ENCODE measurements at regions not wholly inside any gene's neighbourhood (a gene's known extent, or its start where the extent isn't known, plus 50 kb on each side); places are given as distances from the start of the nearest gene placed in this dataset.

GRCh38 chr6:40815731-40816130 is 223.3 kb downstream of the UNC5CL start:
- WGBS, 2 donors, result 92 to 95% methylated on average over 9 to 12 of the region's 12 CpGs
- no peak for DNase-seq
- Histone ChIP-seq H3K4me3 (ENCODE audit: low read length in 2 of 2) (no peak overlapping the region), H3K27me3 (ENCODE audit: control insufficient read depth in 1 of 2, insufficient read depth in 2 of 2, low read length in 1 of 2) (no peaks in the 10 kb centered on the region), H3K4me1 (ENCODE audit: control insufficient read depth in 1 of 2, insufficient read depth in 2 of 2, low read length in 2 of 2) (no peaks in the 10 kb centered on the region), H3K27ac (ENCODE audit: low read depth in 1 of 2, low read length in 2 of 2) (no peak overlapping the region), H3K36me3 (ENCODE audit: control insufficient read depth in 1 of 2, insufficient read depth in 2 of 2, low read length in 1 of 2) (no peaks in the 10 kb centered on the region), H3K9me3 (ENCODE audit: control insufficient read depth, low read length) (no peaks in the 10 kb centered on the region)
- intact Hi-C loops (cut with DNase I), result no loop called here
- no peak for ATAC-seq (ENCODE audit: low FRiP score)

- H3K36me3 ChIP-seq (ENCODE audit: control insufficient read depth in 1 of 2, insufficient read depth in 2 of 2, low read length in 1 of 2), result no peaks in the 10 kb centered on the region
- intact Hi-C loops (cut with DNase I), result no loop called here
- H3K9me3 ChIP-seq (ENCODE audit: control insufficient read depth, low read length), result no peaks in the 10 kb centered on the region
- ATAC-seq (ENCODE audit: low FRiP score) (no peak), DNase-seq (no peak)
- no peaks in the 10 kb centered on the region for H3K4me1 ChIP-seq (ENCODE audit: control insufficient read depth in 1 of 2, insufficient read depth in 2 of 2, low read length in 2 of 2)
- H3K27me3 ChIP-seq (ENCODE audit: control insufficient read depth in 1 of 2, insufficient read depth in 2 of 2, low read length in 1 of 2), result no peaks in the 10 kb centered on the region
- no peak overlapping the region for H3K27ac ChIP-seq (ENCODE audit: low read depth in 1 of 2, low read length in 2 of 2)
- no peak overlapping the region for H3K4me3 ChIP-seq (ENCODE audit: low read length in 2 of 2)
These were observed 223.0 kb upstream of the LRFN2 start for GRCh38 chr6:40810171-40810570.

- DNase-seq (no peak), ATAC-seq (ENCODE audit: low FRiP score) (no peak)
- Histone ChIP-seq H3K9me3 (ENCODE audit: control insufficient read depth, low read length) (no peaks in the 10 kb centered on the region), H3K27ac (ENCODE audit: low read depth in 1 of 2, low read length in 2 of 2) (no peak overlapping the region), H3K4me1 (ENCODE audit: control insufficient read depth in 1 of 2, insufficient read depth in 2 of 2, low read length in 2 of 2) (no peaks in the 10 kb centered on the region), H3K4me3 (ENCODE audit: low read length in 2 of 2) (no peak overlapping the region), H3K27me3 (ENCODE audit: control insufficient read depth in 1 of 2, insufficient read depth in 2 of 2, low read length in 1 of 2) (no peaks in the 10 kb centered on the region), H3K36me3 (ENCODE audit: control insufficient read depth in 1 of 2, insufficient read depth in 2 of 2, low read length in 1 of 2) (no peaks in the 10 kb centered on the region)
- intact Hi-C loops (cut with DNase I), result no loop called here
- 93 to 94% methylated on average over 1 of the region's 1 CpG for WGBS, 2 donors
These were observed 222.5 kb upstream of the LRFN2 start for GRCh38 chr6:40809627-40810026.

- DNase-seq (no peak), ATAC-seq (ENCODE audit: low FRiP score) (no peak)
- Histone ChIP-seq H3K36me3 (ENCODE audit: control insufficient read depth in 1 of 2, insufficient read depth in 2 of 2, low read length in 1 of 2) (no peaks in the 10 kb centered on the region), H3K4me3 (ENCODE audit: low read length in 2 of 2) (no peak overlapping the region), H3K4me1 (ENCODE audit: control insufficient read depth in 1 of 2, insufficient read depth in 2 of 2, low read length in 2 of 2) (no peaks in the 10 kb centered on the region), H3K27me3 (ENCODE audit: control insufficient read depth in 1 of 2, insufficient read depth in 2 of 2, low read length in 1 of 2) (no peaks in the 10 kb centered on the region), H3K27ac (ENCODE audit: low read depth in 1 of 2, low read length in 2 of 2) (no peak overlapping the region), H3K9me3 (ENCODE audit: control insufficient read depth, low read length) (no peaks in the 10 kb centered on the region)
- intact Hi-C loops (cut with DNase I), result no loop called here
- WGBS, 2 donors, result 75 to 79% methylated on average over 5 of the region's 5 CpGs
These were observed 220.3 kb upstream of the LRFN2 start for GRCh38 chr6:40807484-40807883.

GRCh38 chr6:40806256-40806864 is 219.2 kb upstream of the LRFN2 start:
- no peaks in the 10 kb centered on the region for H3K9me3 ChIP-seq (ENCODE audit: control insufficient read depth, low read length)
- ATAC-seq (ENCODE audit: low FRiP score) (no peak), DNase-seq (no peak)
- H3K4me3 ChIP-seq (ENCODE audit: low read length in 2 of 2), result no peak overlapping the region
- 90% methylated on average over 7 of the region's 7 CpGs for WGBS, 2 donors
- intact Hi-C loops (cut with DNase I), result no loop called here
- H3K4me1 ChIP-seq (ENCODE audit: control insufficient read depth in 1 of 2, insufficient read depth in 2 of 2, low read length in 2 of 2), result no peaks in the 10 kb centered on the region
- H3K27ac ChIP-seq (ENCODE audit: low read depth in 1 of 2, low read length in 2 of 2), result no peak overlapping the region
- no peaks in the 10 kb centered on the region for H3K27me3 ChIP-seq (ENCODE audit: control insufficient read depth in 1 of 2, insufficient read depth in 2 of 2, low read length in 1 of 2)
- H3K36me3 ChIP-seq (ENCODE audit: control insufficient read depth in 1 of 2, insufficient read depth in 2 of 2, low read length in 1 of 2), result no peaks in the 10 kb centered on the region

GRCh38 chr6:40805336-40805735 is 218.2 kb upstream of the LRFN2 start:
- ATAC-seq (ENCODE audit: low FRiP score), result no peak
- WGBS, 2 donors, result 80 to 89% methylated on average over 4 of the region's 4 CpGs
- intact Hi-C loops (cut with DNase I), result no loop called here
- H3K27ac ChIP-seq (ENCODE audit: low read depth in 1 of 2, low read length in 2 of 2), result no peak overlapping the region
- no peaks in the 10 kb centered on the region for H3K27me3 ChIP-seq (ENCODE audit: control insufficient read depth in 1 of 2, insufficient read depth in 2 of 2, low read length in 1 of 2)
- no peaks in the 10 kb centered on the region for H3K9me3 ChIP-seq (ENCODE audit: control insufficient read depth, low read length)
- DNase-seq, result no peak
- H3K4me3 ChIP-seq (ENCODE audit: low read length in 2 of 2), result no peak overlapping the region
- no peaks in the 10 kb centered on the region for H3K4me1 ChIP-seq (ENCODE audit: control insufficient read depth in 1 of 2, insufficient read depth in 2 of 2, low read length in 2 of 2)
- no peaks in the 10 kb centered on the region for H3K36me3 ChIP-seq (ENCODE audit: control insufficient read depth in 1 of 2, insufficient read depth in 2 of 2, low read length in 1 of 2)

- intact Hi-C loops (cut with DNase I), result no loop called here
- no peak overlapping the region for H3K27ac ChIP-seq (ENCODE audit: low read depth in 1 of 2, low read length in 2 of 2)
- ATAC-seq (ENCODE audit: low FRiP score), result no peak
- no peak for DNase-seq
- H3K4me3 ChIP-seq (ENCODE audit: low read length in 2 of 2), result no peak overlapping the region
- H3K36me3 ChIP-seq (ENCODE audit: control insufficient read depth in 1 of 2, insufficient read depth in 2 of 2, low read length in 1 of 2), result no peaks in the 10 kb centered on the region
- no peaks in the 10 kb centered on the region for H3K9me3 ChIP-seq (ENCODE audit: control insufficient read depth, low read length)
- H3K4me1 ChIP-seq (ENCODE audit: control insufficient read depth in 1 of 2, insufficient read depth in 2 of 2, low read length in 2 of 2), result no peaks in the 10 kb centered on the region
- WGBS, 2 donors, result 84 to 92% methylated on average over 4 of the region's 4 CpGs
- no peaks in the 10 kb centered on the region for H3K27me3 ChIP-seq (ENCODE audit: control insufficient read depth in 1 of 2, insufficient read depth in 2 of 2, low read length in 1 of 2)
These were observed 217.7 kb upstream of the LRFN2 start for GRCh38 chr6:40804905-40805304.

GRCh38 chr6:40803897-40804702 is 216.9 kb upstream of the LRFN2 start:
- H3K27me3 ChIP-seq (ENCODE audit: control insufficient read depth in 1 of 2, insufficient read depth in 2 of 2, low read length in 1 of 2), result no peaks in the 10 kb centered on the region
- no peaks in the 10 kb centered on the region for H3K36me3 ChIP-seq (ENCODE audit: control insufficient read depth in 1 of 2, insufficient read depth in 2 of 2, low read length in 1 of 2)
- ATAC-seq (ENCODE audit: low FRiP score) (no peak), DNase-seq (no peak)
- no peak overlapping the region for H3K4me3 ChIP-seq (ENCODE audit: low read length in 2 of 2)
- intact Hi-C loops (cut with DNase I), result no loop called here
- H3K4me1 ChIP-seq (ENCODE audit: control insufficient read depth in 1 of 2, insufficient read depth in 2 of 2, low read length in 2 of 2), result no peaks in the 10 kb centered on the region
- H3K27ac ChIP-seq (ENCODE audit: low read depth in 1 of 2, low read length in 2 of 2), result no peak overlapping the region
- H3K9me3 ChIP-seq (ENCODE audit: control insufficient read depth, low read length), result no peaks in the 10 kb centered on the region
- 96 to 100% methylated on average over 1 of the region's 1 CpG for WGBS, 2 donors

GRCh38 chr6:40802481-40802880 is 215.3 kb upstream of the LRFN2 start:
- Histone ChIP-seq H3K27me3 (ENCODE audit: control insufficient read depth in 1 of 2, insufficient read depth in 2 of 2, low read length in 1 of 2) (no peaks in the 10 kb centered on the region), H3K9me3 (ENCODE audit: control insufficient read depth, low read length) (no peaks in the 10 kb centered on the region), H3K27ac (ENCODE audit: low read depth in 1 of 2, low read length in 2 of 2) (no peak overlapping the region), H3K4me3 (ENCODE audit: low read length in 2 of 2) (no peak overlapping the region), H3K36me3 (ENCODE audit: control insufficient read depth in 1 of 2, insufficient read depth in 2 of 2, low read length in 1 of 2) (no peaks in the 10 kb centered on the region), H3K4me1 (ENCODE audit: control insufficient read depth in 1 of 2, insufficient read depth in 2 of 2, low read length in 2 of 2) (no peaks in the 10 kb centered on the region)
- no peak for ATAC-seq (ENCODE audit: low FRiP score)
- 35 to 37% methylated on average over 5 of the region's 5 CpGs for WGBS, 2 donors
- intact Hi-C loops (cut with DNase I), result no loop called here
- no peak for DNase-seq

Measured in aorta (tissue), 5 donors.